Tibial nerve (tissue), 3 donors: ENCODE measurements at regions not wholly inside any gene's neighbourhood (a gene's known extent, or its start where the extent isn't known, plus 50 kb on each side); places are given as distances from the start of the nearest gene placed in this dataset.

Experiments
- CTCF ChIP-seq, 5 experiments: fragments of 200-600 bp in 3 of 5; fragments of 450-650 bp in 2 of 5; sonication (generic) in 3 of 5; IDR thresholded peaks; one replicate each; pipeline ENCODE4 v1.5.1; 2016 to 2019; ENCODE audit warnings: antibody characterized with exemption in 5 of 5, mild to moderate bottlenecking in 3 of 5, moderate library complexity in 2 of 5
- POLR2A ChIP-seq, 2 donors: fragments of 450-650 bp; IDR thresholded peaks; one replicate each; pipeline ENCODE4 v1.6.1; 2017; ENCODE audit warnings: antibody characterized with exemption in 2 of 2, mild to moderate bottlenecking in 2 of 2, moderate library complexity in 2 of 2

GRCh38 chr2:122075381-122075780, 319.9 kb downstream of the TSN start:
- TF ChIP-seq CTCF (IDR thresholded peaks at IDR 0.05) (no peak), POLR2A (IDR thresholded peaks at IDR 0.05) (no peak)
